WTC11 (cell line): ENCODE measurements at regions not wholly inside any gene's neighbourhood (a gene's known extent, or its start where the extent isn't known, plus 50 kb on each side); places are given as distances from the start of the nearest gene placed in this dataset.

Experiments used
- ATAC-seq: fragments of 200-7000 bp; cut with Tn5 transposase; 2 replicates; pipeline ENCODE4 v1.10.0; 2021; ENCODE audit warnings: mild to moderate bottlenecking, moderate library complexity
- CTCF ChIA-PET: fragments of 300-600 bp; sonication (Branson Sonifier 250); formaldehyde crosslinking; loops from one replicate; lab custom pipeline; 2021; ENCODE audit warnings: antibody characterized with exemption; lab: Charles Lee
- POLR2A ChIA-PET: fragments of 350-600 bp; sonication (Branson Sonifier 250); formaldehyde crosslinking; loops from one replicate; lab custom pipeline; 2021; ENCODE audit warnings: antibody characterized with exemption; lab: Charles Lee
- DNase-seq: peaks from one replicate; pipeline ENCODE4 v3.0.0; 2021; ENCODE audit warnings: low spot score
- H3K27ac Mint-ChIP-seq: 2 replicates; pipeline ENCODE4 v1.8.0; 2021; ENCODE audit warnings: mixed read lengths
- H3K27me3 Mint-ChIP-seq: 2 replicates; pipeline ENCODE4 v1.8.0; 2021; ENCODE audit warnings: low read depth, mild to moderate bottlenecking, moderate library complexity, mixed read lengths
- H3K36me3 Mint-ChIP-seq: 2 replicates; pipeline ENCODE4 v1.8.0; 2021; ENCODE audit warnings: mixed read lengths
- H3K4me1 Mint-ChIP-seq: 2 replicates; pipeline ENCODE4 v1.8.0; 2022; ENCODE audit warnings: mixed read lengths
- H3K4me3 Mint-ChIP-seq: 2 replicates; pipeline ENCODE4 v1.8.0; 2021; ENCODE audit warnings: mild to moderate bottlenecking, moderate library complexity, mixed read lengths
- H3K9me3 Mint-ChIP-seq: 2 replicates; pipeline ENCODE4 v1.8.0; 2021; ENCODE audit warnings: mixed read lengths
- EMX1 ChIP-seq: fragments of 250-450 bp; sonication (Bioruptor Pico); IDR thresholded peaks from 2 replicates; pipeline ENCODE4 v1.8.0; 2021; ENCODE audit warnings: mild to moderate bottlenecking
- ERG ChIP-seq: fragments of 250-450 bp; sonication (Bioruptor Pico); IDR thresholded peaks from 2 replicates; pipeline ENCODE4 v1.8.0; 2021; ENCODE audit warnings: mild to moderate bottlenecking
- GRHL2 ChIP-seq: fragments of 250-450 bp; sonication (Bioruptor Pico); IDR thresholded peaks from 2 replicates; pipeline ENCODE4 v1.8.0; 2022; ENCODE audit warnings: mild to moderate bottlenecking, moderate library complexity; ENCODE audit not compliant: insufficient replicate concordance, severe bottlenecking
- IRF2 ChIP-seq: sonication (generic); formaldehyde crosslinking; IDR thresholded peaks from 2 replicates; pipeline ENCODE4 v1.8.0; 2022; ENCODE audit warnings: low read depth, missing genetic modification reagents, borderline replicate concordance
- JAZF1 ChIP-seq: fragments of 250-450 bp; sonication (Bioruptor Pico); IDR thresholded peaks from 2 replicates; pipeline ENCODE4 v1.9.0; 2021; ENCODE audit warnings: moderate library complexity, mild to moderate bottlenecking, inconsistent platforms
- JUN ChIP-seq: sonication (generic); formaldehyde crosslinking; IDR thresholded peaks from 2 replicates; pipeline ENCODE4 v1.8.0; 2023; ENCODE audit warnings: mild to moderate bottlenecking, missing genetic modification reagents
- KAT7 ChIP-seq: sonication (generic); formaldehyde crosslinking; IDR thresholded peaks from 2 replicates; pipeline ENCODE4 v1.8.1; 2023; ENCODE audit warnings: missing genetic modification reagents, mild to moderate bottlenecking, borderline replicate concordance
- NFATC4 ChIP-seq: fragments of 250-450 bp; sonication (Bioruptor Pico); IDR thresholded peaks from 2 replicates; pipeline ENCODE4 v1.9.0; 2021; ENCODE audit warnings: mild to moderate bottlenecking
- NFE2L1 ChIP-seq: sonication (generic); formaldehyde crosslinking; IDR thresholded peaks from 2 replicates; pipeline ENCODE4 v1.8.1; 2023; ENCODE audit warnings: missing genetic modification reagents
- PRRX2 ChIP-seq: fragments of 250-450 bp; sonication (Bioruptor Pico); IDR thresholded peaks from 2 replicates; pipeline ENCODE4 v1.8.0; 2021; ENCODE audit warnings: mild to moderate bottlenecking
- RELA ChIP-seq: sonication (generic); formaldehyde crosslinking; IDR thresholded peaks from 2 replicates; pipeline ENCODE4 v1.8.1; 2022; ENCODE audit warnings: missing genetic modification reagents, mild to moderate bottlenecking, borderline replicate concordance
- SOX15 ChIP-seq: fragments of 250-450 bp; sonication (Bioruptor Pico); IDR thresholded peaks from 2 replicates; pipeline ENCODE4 v1.9.0; 2021; ENCODE audit warnings: mild to moderate bottlenecking
- ZNF396 ChIP-seq: fragments of 250-450 bp; sonication (Bioruptor Pico); IDR thresholded peaks from 2 replicates; pipeline ENCODE4 v1.8.0; 2021; ENCODE audit warnings: mild to moderate bottlenecking, moderate library complexity, borderline replicate concordance
- ZNF532 ChIP-seq: fragments of 250-450 bp; sonication (Bioruptor Pico); IDR thresholded peaks from 2 replicates; pipeline ENCODE4 v1.9.0; 2021; ENCODE audit warnings: mild to moderate bottlenecking, borderline replicate concordance
- ZNF671 ChIP-seq: fragments of 250-450 bp; sonication (Bioruptor Pico); IDR thresholded peaks from 2 replicates; pipeline ENCODE4 v1.8.0; 2021; ENCODE audit warnings: mild to moderate bottlenecking
- TF ChIP-seq, protein P1 (sequence below): sonication (generic); formaldehyde crosslinking; IDR thresholded peaks from 2 replicates; pipeline ENCODE4 v1.8.0; 2023; ENCODE audit warnings: missing genetic modification reagents, mild to moderate bottlenecking, borderline replicate concordance
- TF ChIP-seq, protein P2 (sequence below): fragments of 250-450 bp; sonication (Bioruptor Pico); IDR thresholded peaks from 2 replicates; pipeline ENCODE4 v1.9.0; 2021; ENCODE audit warnings: moderate library complexity, mild to moderate bottlenecking, inconsistent platforms, borderline replicate concordance
- TF ChIP-seq, protein P3 (sequence below): fragments of 250-450 bp; sonication (Bioruptor Pico); conservative IDR thresholded peaks from 2 replicates; pipeline ENCODE4 v1.9.0; 2021; ENCODE audit warnings: mild to moderate bottlenecking

DNA sequence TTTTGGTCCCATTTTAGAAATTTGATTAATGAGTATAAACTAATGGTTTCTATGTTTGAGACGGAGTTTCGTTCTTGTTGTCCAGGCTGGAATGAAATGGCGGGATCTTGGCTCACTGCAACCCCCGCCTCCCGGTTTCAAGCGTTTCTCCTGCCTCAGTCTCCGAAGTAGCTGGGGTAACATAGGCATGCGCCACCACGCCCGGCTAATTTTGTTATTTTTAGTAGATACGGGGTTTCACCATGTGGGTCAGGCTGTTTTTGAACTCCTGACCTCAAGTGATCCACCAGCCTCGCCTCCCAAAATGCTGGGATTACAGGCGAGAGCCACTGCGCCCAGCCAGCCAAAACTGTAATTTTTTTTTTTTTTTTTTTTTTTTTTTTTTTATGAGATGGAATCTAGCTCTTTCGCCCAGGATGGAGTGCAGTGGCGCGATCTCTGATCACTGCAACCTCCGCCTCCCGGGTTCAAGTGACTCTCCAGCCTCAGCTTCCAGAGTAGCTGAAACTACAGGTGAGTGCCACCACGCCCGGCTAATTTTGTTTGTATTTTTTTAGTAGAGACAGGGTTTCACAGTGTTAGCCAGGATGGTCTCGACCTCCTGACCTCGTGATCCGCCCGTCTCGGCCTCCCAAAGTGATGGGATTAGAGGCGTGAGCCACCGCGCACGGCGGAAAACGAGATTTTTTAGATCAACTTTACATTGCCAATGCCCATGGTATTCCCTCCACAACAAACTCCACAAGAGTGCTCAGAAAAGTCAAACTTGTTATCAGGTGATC lies 127.8 kb downstream of the HFE start:
- Mint-ChIP-seq H3K36me3 (no peaks in the 10 kb centered on the region), H3K9me3 (no peaks in the 10 kb centered on the region), H3K27ac (no peak overlapping the region)
- CTCF ChIA-PET = interaction anchor here (0.6 to 1.4 kb wide), 4 partner anchors 10 to 357 kb away, joined by 3 to 4 read pairs (median 4); no protein-coding TSS in a partner anchor
- TF ChIP-seq PRRX2 (CRISPR knock-in tag) = peak; percentile 91; the same call in 1 of the 2 replicates
- TF ChIP-seq, protein P1, sequence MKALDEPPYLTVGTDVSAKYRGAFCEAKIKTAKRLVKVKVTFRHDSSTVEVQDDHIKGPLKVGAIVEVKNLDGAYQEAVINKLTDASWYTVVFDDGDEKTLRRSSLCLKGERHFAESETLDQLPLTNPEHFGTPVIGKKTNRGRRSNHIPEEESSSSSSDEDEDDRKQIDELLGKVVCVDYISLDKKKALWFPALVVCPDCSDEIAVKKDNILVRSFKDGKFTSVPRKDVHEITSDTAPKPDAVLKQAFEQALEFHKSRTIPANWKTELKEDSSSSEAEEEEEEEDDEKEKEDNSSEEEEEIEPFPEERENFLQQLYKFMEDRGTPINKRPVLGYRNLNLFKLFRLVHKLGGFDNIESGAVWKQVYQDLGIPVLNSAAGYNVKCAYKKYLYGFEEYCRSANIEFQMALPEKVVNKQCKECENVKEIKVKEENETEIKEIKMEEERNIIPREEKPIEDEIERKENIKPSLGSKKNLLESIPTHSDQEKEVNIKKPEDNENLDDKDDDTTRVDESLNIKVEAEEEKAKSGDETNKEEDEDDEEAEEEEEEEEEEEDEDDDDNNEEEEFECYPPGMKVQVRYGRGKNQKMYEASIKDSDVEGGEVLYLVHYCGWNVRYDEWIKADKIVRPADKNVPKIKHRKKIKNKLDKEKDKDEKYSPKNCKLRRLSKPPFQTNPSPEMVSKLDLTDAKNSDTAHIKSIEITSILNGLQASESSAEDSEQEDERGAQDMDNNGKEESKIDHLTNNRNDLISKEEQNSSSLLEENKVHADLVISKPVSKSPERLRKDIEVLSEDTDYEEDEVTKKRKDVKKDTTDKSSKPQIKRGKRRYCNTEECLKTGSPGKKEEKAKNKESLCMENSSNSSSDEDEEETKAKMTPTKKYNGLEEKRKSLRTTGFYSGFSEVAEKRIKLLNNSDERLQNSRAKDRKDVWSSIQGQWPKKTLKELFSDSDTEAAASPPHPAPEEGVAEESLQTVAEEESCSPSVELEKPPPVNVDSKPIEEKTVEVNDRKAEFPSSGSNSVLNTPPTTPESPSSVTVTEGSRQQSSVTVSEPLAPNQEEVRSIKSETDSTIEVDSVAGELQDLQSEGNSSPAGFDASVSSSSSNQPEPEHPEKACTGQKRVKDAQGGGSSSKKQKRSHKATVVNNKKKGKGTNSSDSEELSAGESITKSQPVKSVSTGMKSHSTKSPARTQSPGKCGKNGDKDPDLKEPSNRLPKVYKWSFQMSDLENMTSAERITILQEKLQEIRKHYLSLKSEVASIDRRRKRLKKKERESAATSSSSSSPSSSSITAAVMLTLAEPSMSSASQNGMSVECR (CRISPR knock-in tag) = 0 out of 2 replicates have a peak, but pooled peaks have one; percentile 12
- no peak for TF ChIP-seq ZNF396 (CRISPR knock-in tag)
- TF ChIP-seq JAZF1 = no peak
- TF ChIP-seq JUN (CRISPR knock-in tag) = no peak
- TF ChIP-seq, all 79 proteins: peak for 2
- POLR2A ChIA-PET = interaction anchor here (0.6 to 7.0 kb wide), 30 partner anchors 9 to 1679 kb away, joined by 3 to 383 read pairs (median 26); a partner anchor contains a TSS
- Mint-ChIP-seq H3K27me3 (no peaks in the 10 kb centered on the region), H3K4me1 (peaks cover 25% of the 10 kb centered on the region), H3K4me3 (no peak overlapping the region)
- ATAC-seq (no peak), DNase-seq (no peak)

GRCh38 chr6:26215585-26216358 lies 128.5 kb downstream of the HFE start:
- peaks cover 31% of the 10 kb centered on the region for H3K4me1 Mint-ChIP-seq
- H3K27me3 Mint-ChIP-seq = no peaks in the 10 kb centered on the region
- H3K9me3 Mint-ChIP-seq = no peaks in the 10 kb centered on the region
- ATAC-seq (peak; percentile 1; the same call in 1 of the 2 replicates), DNase-seq (no peak)
- no peak overlapping the region for H3K27ac Mint-ChIP-seq
- POLR2A ChIA-PET = interaction anchor here (0.7 to 7.0 kb wide), 41 partner anchors 10 to 1678 kb away, joined by 3 to 383 read pairs (median 20); a partner anchor contains a TSS
- CTCF ChIA-PET = interaction anchor here (0.9 to 1.4 kb wide), 2 partner anchors 10 kb away, joined by 3 to 4 read pairs; no protein-coding TSS in a partner anchor
- H3K36me3 Mint-ChIP-seq = no peaks in the 10 kb centered on the region
- no peak overlapping the region for H3K4me3 Mint-ChIP-seq
- TF ChIP-seq GRHL2 = no peak
- peak; percentile 51; the same call in 1 of the 2 replicates for TF ChIP-seq KAT7 (CRISPR knock-in tag)
- TF ChIP-seq, protein P2, sequence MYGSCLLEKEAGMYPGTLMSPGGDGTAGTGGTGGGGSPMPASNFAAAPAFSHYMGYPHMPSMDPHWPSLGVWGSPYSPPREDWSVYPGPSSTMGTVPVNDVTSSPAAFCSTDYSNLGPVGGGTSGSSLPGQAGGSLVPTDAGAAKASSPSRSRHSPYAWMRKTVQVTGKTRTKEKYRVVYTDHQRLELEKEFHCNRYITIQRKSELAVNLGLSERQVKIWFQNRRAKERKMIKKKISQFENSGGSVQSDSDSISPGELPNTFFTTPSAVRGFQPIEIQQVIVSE (CRISPR knock-in tag) = peak; percentile 91
- peak; percentile 98 for TF ChIP-seq NFATC4
- TF ChIP-seq ERG = peak; percentile 96
- TF ChIP-seq IRF2 (CRISPR knock-in tag) = no peak
- TF ChIP-seq, protein P3, sequence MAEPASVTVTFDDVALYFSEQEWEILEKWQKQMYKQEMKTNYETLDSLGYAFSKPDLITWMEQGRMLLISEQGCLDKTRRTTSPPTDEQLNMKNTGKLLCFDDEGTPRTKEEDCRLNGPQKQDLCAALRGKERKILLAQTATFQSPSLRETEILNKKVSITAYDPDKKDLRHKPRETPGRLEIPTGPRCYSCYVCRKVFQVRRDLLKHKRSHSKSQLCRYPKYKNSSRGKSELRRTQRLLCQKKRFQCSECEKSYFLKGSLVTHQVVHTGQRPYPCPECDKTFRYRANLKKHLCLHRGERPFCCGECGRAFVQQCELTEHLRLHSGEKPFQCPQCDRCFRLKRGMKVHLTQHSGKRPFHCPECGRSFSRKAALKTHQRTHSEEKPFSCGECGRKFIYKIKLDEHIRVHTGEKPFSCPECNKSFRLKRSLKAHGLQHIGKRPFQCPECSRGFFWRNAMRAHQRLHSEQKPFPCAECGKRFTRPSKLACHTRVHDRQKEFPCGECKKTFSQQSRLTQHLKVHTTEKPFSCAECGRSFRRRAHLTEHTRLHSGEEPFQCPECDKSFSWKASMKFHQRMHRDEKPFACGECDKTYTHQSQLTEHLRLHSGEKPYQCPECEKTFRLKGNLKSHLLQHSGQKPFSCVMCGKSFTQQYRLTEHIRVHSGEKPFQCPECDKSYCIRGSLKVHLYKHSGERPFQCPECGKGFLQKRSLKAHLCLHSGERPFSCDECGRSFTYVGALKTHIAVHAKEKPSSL (CRISPR knock-in tag) = peak; percentile 97
- TF ChIP-seq RELA (CRISPR knock-in tag) = 0 out of 2 replicates have a peak, but pooled peaks have one; percentile 53
- TF ChIP-seq EMX1 = peak; percentile 99; the same call in 1 of the 2 replicates
- TF ChIP-seq SOX15 = no peak
- peak; percentile 95 for TF ChIP-seq ZNF671 (CRISPR knock-in tag)
- TF ChIP-seq NFE2L1 (CRISPR knock-in tag) = no peak
- peak; percentile 99 for TF ChIP-seq ZNF532 (CRISPR knock-in tag)
